Psoas muscle (tissue), 7 donors: ENCODE measurements at regions not wholly inside any gene's neighbourhood (a gene's known extent, or its start where the extent isn't known, plus 50 kb on each side); places are given as distances from the start of the nearest gene placed in this dataset.

ENCODE experiments used
- ATAC-seq, 4 donors: fragments of 200-7000 bp; cut with Tn5 transposase; one replicate each; pipeline ENCODE4 v1.9.1; 2020; ENCODE audit warnings: moderate library complexity in 3 of 4, mild to moderate bottlenecking in 2 of 4
- DNase-seq, 2 donors: peaks; one replicate each; pipeline ENCODE4 v3.0.0-alpha.2; 2020
- H3K27ac ChIP-seq: fragments of 200-600 bp; one replicate; pipeline ENCODE4 v1.8.0; 2022
- H3K27me3 ChIP-seq, 3 donors: fragments of 200-600 bp in 1 of 3; one replicate each; pipeline versions ENCODE4 v1.6.1 to v1.8.0; 2013 to 2022; ENCODE audit warnings: low read length in 2 of 3, mild to moderate bottlenecking in 2 of 3, moderate library complexity in 1 of 3; ENCODE audit not compliant: insufficient read depth in 3 of 3
- H3K36me3 ChIP-seq, 2 donors: fragments of 200-600 bp in 1 of 2; one replicate each; pipeline versions ENCODE4 v1.6.1 to v1.8.0; 2013 to 2022; ENCODE audit warnings: low read depth in 1 of 2, mild to moderate bottlenecking in 1 of 2, moderate library complexity in 1 of 2; ENCODE audit not compliant: insufficient read depth in 1 of 2
- H3K4me1 ChIP-seq: fragments of 200-600 bp; one replicate; pipeline ENCODE4 v1.8.0; 2022
- H3K4me3 ChIP-seq: fragments of 200-600 bp; one replicate; pipeline ENCODE4 v1.8.0; 2022; ENCODE audit warnings: mild to moderate bottlenecking
- H3K9me3 ChIP-seq: fragments of 200-600 bp; one replicate; pipeline ENCODE4 v1.8.0; 2022
- WGBS, 3 donors: extraction: QIAGEN DNeasy Blood & Tissue Kit; methylation state at CpG; one replicate each; pipeline versions ENCODE4 v1.1.6 to v1.1.7; 2013; 5-methylcytosine and 5-hydroxymethylcytosine counted together
- intact Hi-C, 2 donors: fragments of 100-400 bp; cut with DNase I; formaldehyde crosslinking; loops; one replicate each; pipeline versions ENCODE4 v1.11.0 to v1.14.2; 2022
- TF ChIP-seq, protein P1 (sequence below): fragments of 200-600 bp; IDR thresholded peaks from one replicate; pipeline ENCODE4 v1.8.0; 2022; ENCODE audit warnings: antibody characterized with exemption
- donor health status: healthy with polysubstance abuse.
- donor health status: DM: no; HTN: no; CAD: no; lungs with moderate emphysema.
- donor health status: Bipolar disorder and iron deficiency.
- donor health status: healthy.
- donor health status: DM: yes; HTN: yes; CAD: no.
- donor health status: DM: no; HTN: no; CAD: no.
- donor health status: DM: yes; HTN: yes; CAD: no.

DNA sequence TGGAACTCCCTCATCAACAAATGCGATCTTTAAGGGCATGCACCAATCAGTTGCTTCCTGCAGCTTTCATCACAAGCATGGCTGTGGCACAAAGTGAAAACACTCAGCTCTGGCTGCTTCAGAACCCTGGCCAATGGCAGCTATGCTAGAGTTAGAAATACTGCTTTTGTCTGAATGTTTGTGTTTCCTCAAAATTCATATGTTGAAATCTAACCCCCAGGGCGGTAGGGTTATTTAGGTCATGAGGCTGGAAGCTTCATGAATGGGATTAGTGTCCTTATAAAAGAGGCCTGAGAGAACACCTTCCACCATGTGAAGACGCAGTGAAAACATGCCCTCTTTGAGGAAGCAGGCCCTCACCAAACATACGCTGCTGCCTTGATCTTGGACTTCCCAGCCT, 453.9 kb downstream of the SNAPC1 start:
- DNase-seq = no peak
- ATAC-seq = no peak

DNA sequence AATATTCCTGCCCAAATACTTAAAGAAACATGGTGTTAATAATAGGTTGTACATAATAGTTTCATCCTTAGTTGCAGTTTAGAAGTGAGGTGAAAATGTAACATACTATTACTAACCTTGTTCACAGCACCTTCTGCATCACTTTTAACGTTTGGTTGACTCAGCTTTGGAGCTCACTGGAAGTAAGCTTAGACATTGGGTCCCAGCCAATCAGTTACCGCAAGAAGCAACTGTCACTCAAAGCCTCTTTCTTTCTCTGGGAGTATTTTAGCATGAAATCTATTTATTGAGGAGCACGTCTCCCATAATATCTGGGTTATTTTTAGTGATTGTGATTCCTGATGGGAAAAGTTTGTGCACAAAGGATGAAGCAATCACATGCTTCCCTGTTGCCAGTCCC, 472.6 kb downstream of the SNAPC1 start:
- H3K4me1 ChIP-seq = no peaks in the 10 kb centered on the region
- WGBS, 3 donors = 47 to 54% (median 49%) methylated on average over 3 of the region's 3 CpGs
- H3K27me3 ChIP-seq = no peaks in the 10 kb centered on the region
- no peaks in the 10 kb centered on the region for H3K36me3 ChIP-seq
- no peak overlapping the region for H3K27ac ChIP-seq
- DNase-seq (no peak), ATAC-seq (no peak)
- TF ChIP-seq, protein P1, sequence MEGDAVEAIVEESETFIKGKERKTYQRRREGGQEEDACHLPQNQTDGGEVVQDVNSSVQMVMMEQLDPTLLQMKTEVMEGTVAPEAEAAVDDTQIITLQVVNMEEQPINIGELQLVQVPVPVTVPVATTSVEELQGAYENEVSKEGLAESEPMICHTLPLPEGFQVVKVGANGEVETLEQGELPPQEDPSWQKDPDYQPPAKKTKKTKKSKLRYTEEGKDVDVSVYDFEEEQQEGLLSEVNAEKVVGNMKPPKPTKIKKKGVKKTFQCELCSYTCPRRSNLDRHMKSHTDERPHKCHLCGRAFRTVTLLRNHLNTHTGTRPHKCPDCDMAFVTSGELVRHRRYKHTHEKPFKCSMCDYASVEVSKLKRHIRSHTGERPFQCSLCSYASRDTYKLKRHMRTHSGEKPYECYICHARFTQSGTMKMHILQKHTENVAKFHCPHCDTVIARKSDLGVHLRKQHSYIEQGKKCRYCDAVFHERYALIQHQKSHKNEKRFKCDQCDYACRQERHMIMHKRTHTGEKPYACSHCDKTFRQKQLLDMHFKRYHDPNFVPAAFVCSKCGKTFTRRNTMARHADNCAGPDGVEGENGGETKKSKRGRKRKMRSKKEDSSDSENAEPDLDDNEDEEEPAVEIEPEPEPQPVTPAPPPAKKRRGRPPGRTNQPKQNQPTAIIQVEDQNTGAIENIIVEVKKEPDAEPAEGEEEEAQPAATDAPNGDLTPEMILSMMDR = no peak
- H3K9me3 ChIP-seq = no peaks in the 10 kb centered on the region
- intact Hi-C loops = no loop called here
- no peak overlapping the region for H3K4me3 ChIP-seq

More for the DNA sequence above, 453.9 kb downstream of the SNAPC1 start:
- H3K36me3 ChIP-seq = no peaks in the 10 kb centered on the region
- TF ChIP-seq, protein P1 = no peak
- H3K27ac ChIP-seq = no peak overlapping the region
- H3K9me3 ChIP-seq = no peaks in the 10 kb centered on the region
- intact Hi-C loops = no loop called here
- 58 to 87% (median 86%) methylated on average over 4 of the region's 4 CpGs for WGBS, 3 donors
- H3K4me3 ChIP-seq = no peak overlapping the region
- no peaks in the 10 kb centered on the region for H3K27me3 ChIP-seq
- no peaks in the 10 kb centered on the region for H3K4me1 ChIP-seq

DNA sequence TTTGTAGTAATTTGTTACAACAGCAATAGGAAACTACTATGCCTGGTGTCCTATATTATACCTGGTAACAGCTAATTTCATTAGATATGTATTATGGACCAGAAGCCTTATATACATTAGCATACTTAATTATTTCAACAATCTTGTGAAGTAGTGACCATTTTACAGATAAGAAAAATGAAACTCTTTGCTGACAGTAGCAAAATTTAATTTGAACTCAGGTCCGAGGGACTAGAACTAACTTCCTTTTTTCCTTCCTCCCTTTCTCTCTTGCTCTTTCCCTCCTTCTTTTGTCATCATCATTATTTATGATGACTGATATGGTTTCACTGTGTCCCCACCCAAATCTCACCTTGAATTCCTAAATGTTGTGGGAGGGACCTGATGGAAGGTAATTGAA, 482.0 kb downstream of the SNAPC1 start:
- Histone ChIP-seq H3K9me3 (no peaks in the 10 kb centered on the region), H3K27me3 (no peaks in the 10 kb centered on the region), H3K4me1 (no peaks in the 10 kb centered on the region), H3K4me3 (no peak overlapping the region), H3K36me3 (no peaks in the 10 kb centered on the region), H3K27ac (no peak overlapping the region)
- 82 to 88% (median 87%) methylated on average over 1 of the region's 1 CpG for WGBS, 3 donors
- DNase-seq (no peak), ATAC-seq (no peak)
- intact Hi-C loops = no loop called here
- TF ChIP-seq, protein P1 = no peak

DNA sequence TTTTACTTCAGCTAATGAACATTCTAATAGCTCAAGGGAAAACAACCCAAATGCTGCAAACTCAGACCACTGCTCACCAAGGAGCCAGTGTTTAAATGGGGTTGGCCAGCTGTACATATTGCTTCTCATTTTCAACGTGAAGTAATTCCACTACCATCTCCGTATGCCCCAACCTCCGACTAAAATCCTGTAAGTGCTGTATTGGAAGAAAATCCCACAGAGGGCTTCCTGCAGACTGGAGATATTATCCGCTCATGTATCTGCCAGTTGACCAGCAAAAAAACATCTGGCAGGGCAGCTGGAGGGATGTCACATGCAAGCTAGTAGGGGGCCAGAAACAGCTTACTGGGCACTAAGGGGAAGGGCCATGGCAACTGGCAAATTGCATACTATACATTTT, 485.0 kb downstream of the SNAPC1 start:
- WGBS, 3 donors = 19 to 22% (median 21%) methylated on average over 4 of the region's 4 CpGs
- Histone ChIP-seq H3K27ac (no peak overlapping the region), H3K4me3 (no peak overlapping the region), H3K4me1 (no peaks in the 10 kb centered on the region), H3K27me3 (no peaks in the 10 kb centered on the region), H3K36me3 (no peaks in the 10 kb centered on the region), H3K9me3 (no peaks in the 10 kb centered on the region)
- intact Hi-C loops = no loop called here
- DNase-seq (no peak), ATAC-seq (no peak)
- TF ChIP-seq, protein P1 = no peak

DNA sequence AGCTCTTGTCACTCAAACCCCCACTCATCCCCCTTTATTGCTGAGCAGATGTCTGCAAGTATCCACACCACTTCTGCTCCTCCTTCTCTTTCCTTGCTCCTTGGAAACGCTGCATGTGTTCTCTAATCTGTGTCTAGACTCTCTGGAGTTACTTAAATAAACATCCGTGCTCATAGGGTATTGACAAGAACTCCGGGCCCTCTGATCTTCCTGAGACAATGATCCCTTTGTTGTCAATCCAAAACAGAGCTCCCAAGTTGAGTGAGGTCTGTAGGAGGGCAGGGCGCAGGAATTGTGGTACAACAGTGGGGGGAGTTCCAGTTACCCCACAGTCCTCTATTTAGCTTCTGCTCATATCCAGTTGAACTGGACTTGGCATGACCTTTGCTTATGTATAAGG, 489.0 kb downstream of the SNAPC1 start:
- no peaks in the 10 kb centered on the region for H3K9me3 ChIP-seq
- WGBS, 3 donors = 54 to 69% (median 64%) methylated on average over 4 of the region's 4 CpGs
- no peaks in the 10 kb centered on the region for H3K4me1 ChIP-seq
- H3K27me3 ChIP-seq = no peaks in the 10 kb centered on the region
- no peak overlapping the region for H3K27ac ChIP-seq
- DNase-seq (no peak), ATAC-seq (no peak)
- H3K36me3 ChIP-seq = no peaks in the 10 kb centered on the region
- intact Hi-C loops = no loop called here
- H3K4me3 ChIP-seq = no peak overlapping the region
- TF ChIP-seq, protein P1 = no peak
